ENCODE measurements at regions not wholly inside any gene's neighbourhood (a gene's known extent, or its start where the extent isn't known, plus 50 kb on each side); places are given as distances from the start of the nearest gene placed in this dataset.

DNA sequence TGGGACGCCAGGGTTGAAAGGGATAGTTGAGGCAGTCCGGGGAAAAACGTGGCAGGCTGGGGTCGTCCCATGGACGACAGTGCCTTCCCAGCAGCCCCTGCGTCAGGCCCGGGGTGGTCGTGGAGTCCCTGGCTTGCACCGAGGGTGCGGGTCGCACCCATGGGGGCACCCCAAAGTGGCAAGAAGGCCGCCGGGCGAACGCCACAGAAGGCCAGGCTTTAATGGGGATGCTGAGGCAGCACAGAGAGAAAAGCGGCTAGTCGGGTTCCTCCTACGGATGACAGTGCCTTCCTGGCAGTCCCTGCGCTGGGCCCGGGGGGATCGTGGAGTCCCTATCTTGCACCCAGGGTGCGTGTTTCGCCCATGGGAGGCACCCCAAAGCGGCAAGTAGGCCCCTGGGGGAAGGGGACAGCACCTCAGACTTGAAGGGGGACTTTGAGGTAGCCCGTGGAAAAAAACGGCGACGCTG lies 158.6 kb upstream of the ALG10B start:
- no peak for TF ChIP-seq POLR2A (IDR thresholded peaks at IDR 0.05; ENCODE audit: low read length)
- no peak for TF ChIP-seq GATA1 (IDR thresholded peaks at IDR 0.05; ENCODE audit: low read depth, low read length)

Measured in erythroblast (primary cell).